Hepatocyte (in vitro differentiated cells): ENCODE measurements at regions not wholly inside any gene's neighbourhood (a gene's known extent, or its start where the extent isn't known, plus 50 kb on each side); places are given as distances from the start of the nearest gene placed in this dataset.

ENCODE experiments used
- DNase-seq: peaks from one replicate; pipeline ENCODE4 v3.0.0-alpha.2; 2016; ENCODE audit warnings: low spot score
- H2AFZ ChIP-seq: fragments of 200-600 bp; sonication (generic); 2 replicates; pipeline ENCODE4 v1.6.0; 2016; ENCODE audit warnings: antibody characterized with exemption, mild to moderate bottlenecking
- H3K27ac ChIP-seq: fragments of 200-600 bp; sonication (generic); 2 replicates; pipeline ENCODE4 v1.5.1; 2016; ENCODE audit warnings: mild to moderate bottlenecking
- H3K27me3 ChIP-seq: fragments of 200-600 bp; sonication (generic); 2 replicates; pipeline ENCODE4 v1.6.1; 2016
- H3K36me3 ChIP-seq: fragments of 200-600 bp; sonication (generic); replicated peaks from 2 replicates; pipeline ENCODE4 v1.5.1; 2016; ENCODE audit warnings: low read depth; ENCODE audit not compliant: insufficient read depth
- H3K4me1 ChIP-seq: fragments of 200-600 bp; sonication (generic); 2 replicates; pipeline ENCODE4 v1.5.1; 2016; ENCODE audit warnings: mild to moderate bottlenecking, moderate library complexity; ENCODE audit not compliant: insufficient read depth
- H3K4me2 ChIP-seq: fragments of 200-600 bp; sonication (generic); 2 replicates; pipeline ENCODE4 v1.6.0; 2016
- H3K4me3 ChIP-seq: fragments of 200-600 bp; sonication (generic); 2 replicates; pipeline ENCODE4 v1.5.1; 2016; ENCODE audit warnings: mild to moderate bottlenecking
- H3K79me2 ChIP-seq: fragments of 200-600 bp; sonication (generic); 2 replicates; pipeline ENCODE4 v1.6.0; 2017; ENCODE audit warnings: mild to moderate bottlenecking
- H3K9me2 ChIP-seq: fragments of 200-600 bp; sonication (generic); replicated peaks from 2 replicates; pipeline ENCODE4 v1.6.0; 2017; ENCODE audit warnings: mild to moderate bottlenecking; ENCODE audit not compliant: insufficient read depth
- H3K9me3 ChIP-seq: fragments of 200-600 bp; sonication (generic); 2 replicates; pipeline ENCODE4 v1.5.1; 2016; ENCODE audit warnings: low read depth, mild to moderate bottlenecking
- H4K20me1 ChIP-seq: fragments of 200-600 bp; sonication (generic); 2 replicates; pipeline ENCODE4 v1.6.0; 2016; ENCODE audit warnings: mild to moderate bottlenecking; ENCODE audit not compliant: insufficient read depth, poor library complexity, severe bottlenecking
- CTCF ChIP-seq: fragments of 200-600 bp; sonication (generic); IDR thresholded peaks from 2 replicates; pipeline ENCODE4 v1.5.1; 2016; ENCODE audit warnings: antibody characterized with exemption, mild to moderate bottlenecking; ENCODE audit not compliant: poor library complexity
- EZH2 ChIP-seq: fragments of 200-600 bp; sonication (generic); IDR thresholded peaks from 2 replicates; pipeline ENCODE4 v1.6.1; 2016; ENCODE audit warnings: antibody characterized with exemption, mild to moderate bottlenecking, borderline replicate concordance
- EZH2phosphoT487 ChIP-seq: fragments of 200-600 bp; sonication (generic); IDR thresholded peaks from one replicate; pipeline ENCODE4 v1.6.1; 2018; ENCODE audit warnings: antibody characterized with exemption, mild to moderate bottlenecking, low read depth, moderate library complexity; ENCODE audit not compliant: unreplicated experiment, severe bottlenecking
- WGBS: methylation state at CpG from one replicate; pipeline ENCODE4 v1.1.6; 2016; ENCODE audit warnings: low lambda C conversion rate; ENCODE audit errors: missing lambda C conversion rate; 5-methylcytosine and 5-hydroxymethylcytosine counted together

- H3K9me3 ChIP-seq: no peaks in the 10 kb centered on the region
- peaks cover 19% of the 10 kb centered on the region for H3K4me1 ChIP-seq
- H3K79me2 ChIP-seq: no peaks in the 10 kb centered on the region
- no peak overlapping the region for H3K4me2 ChIP-seq
- over 99% methylated on average over 3 of the region's 3 CpGs for WGBS
- DNase-seq: no peak
- no peak for TF ChIP-seq EZH2phosphoT487
- TF ChIP-seq CTCF: no peak
- TF ChIP-seq EZH2: no peak
- no peak overlapping the region for H3K27ac ChIP-seq
- no peak overlapping the region for H2AFZ ChIP-seq
- H3K9me2 ChIP-seq: no peaks in the 10 kb centered on the region
- H4K20me1 ChIP-seq: no peaks in the 10 kb centered on the region
- H3K4me3 ChIP-seq: no peak overlapping the region
- no peaks in the 10 kb centered on the region for H3K36me3 ChIP-seq
- H3K27me3 ChIP-seq: no peaks in the 10 kb centered on the region
These were observed 190.1 kb upstream of the ZNF217 start for GRCh38 chr20:53783768-53784167.

GRCh38 chr20:53782612-53783246 is 189.1 kb upstream of the ZNF217 start:
- Histone ChIP-seq H3K9me2 (no peaks in the 10 kb centered on the region), H3K4me1 (peaks cover 14% of the 10 kb centered on the region), H3K4me3 (no peak overlapping the region), H3K36me3 (no peaks in the 10 kb centered on the region), H3K4me2 (no peak overlapping the region), H3K9me3 (no peaks in the 10 kb centered on the region), H4K20me1 (no peaks in the 10 kb centered on the region), H2AFZ (no peak overlapping the region), H3K27ac (no peak overlapping the region), H3K79me2 (no peaks in the 10 kb centered on the region), H3K27me3 (no peaks in the 10 kb centered on the region)
- 94% methylated on average over 4 of the region's 4 CpGs for WGBS
- no peak for TF ChIP-seq EZH2
- no peak for TF ChIP-seq CTCF
- TF ChIP-seq EZH2phosphoT487: no peak
- DNase-seq: no peak

GRCh38 chr20:53779822-53780221 is 186.2 kb upstream of the ZNF217 start:
- TF ChIP-seq EZH2: no peak
- WGBS: 62% methylated on average over 1 of the region's 1 CpG
- no peaks in the 10 kb centered on the region for H3K4me1 ChIP-seq
- no peak overlapping the region for H3K4me2 ChIP-seq
- H3K9me3 ChIP-seq: no peaks in the 10 kb centered on the region
- H3K9me2 ChIP-seq: no peaks in the 10 kb centered on the region
- DNase-seq: no peak
- no peaks in the 10 kb centered on the region for H3K27me3 ChIP-seq
- H3K36me3 ChIP-seq: no peaks in the 10 kb centered on the region
- H4K20me1 ChIP-seq: no peaks in the 10 kb centered on the region
- H3K79me2 ChIP-seq: no peaks in the 10 kb centered on the region
- no peak overlapping the region for H3K27ac ChIP-seq
- no peak overlapping the region for H2AFZ ChIP-seq
- no peak overlapping the region for H3K4me3 ChIP-seq

- no peaks in the 10 kb centered on the region for H3K4me1 ChIP-seq
- no peaks in the 10 kb centered on the region for H3K27me3 ChIP-seq
- H3K79me2 ChIP-seq: no peaks in the 10 kb centered on the region
- no peak overlapping the region for H3K27ac ChIP-seq
- no peaks in the 10 kb centered on the region for H3K9me3 ChIP-seq
- H3K36me3 ChIP-seq: no peaks in the 10 kb centered on the region
- WGBS: 95% methylated on average over 7 of the region's 7 CpGs
- DNase-seq: no peak
- H4K20me1 ChIP-seq: no peaks in the 10 kb centered on the region
- no peaks in the 10 kb centered on the region for H3K9me2 ChIP-seq
- H2AFZ ChIP-seq: no peak overlapping the region
- no peak overlapping the region for H3K4me3 ChIP-seq
- no peak for TF ChIP-seq EZH2phosphoT487
- no peak for TF ChIP-seq CTCF
- H3K4me2 ChIP-seq: no peak overlapping the region
These were observed 185.1 kb upstream of the ZNF217 start for GRCh38 chr20:53778736-53779135.
